Spleen (tissue), 11 donors: ENCODE measurements at regions not wholly inside any gene's neighbourhood (a gene's known extent, or its start where the extent isn't known, plus 50 kb on each side); places are given as distances from the start of the nearest gene placed in this dataset.

Experiments used
- DNase-seq: peaks from one replicate; pipeline ENCODE4 v3.0.0-alpha.2; 2020
- H3K27ac ChIP-seq, 8 donors: fragments of 200-600 bp; sonication (generic) in 7 of 8; 1 replicate in 4 of 8; 2 replicates in 4 of 8; pipeline versions ENCODE4 v1.5.0 to v1.8.0; 2016 to 2021; ENCODE audit warnings: inconsistent platforms in 4 of 8, mild to moderate bottlenecking in 4 of 8, moderate library complexity in 1 of 8
- H3K27me3 ChIP-seq, 7 donors: fragments of 200-600 bp; sonication (generic) in 6 of 7; replicated peaks in 1 of 7; 1 replicate in 4 of 7; 2 replicates in 3 of 7; pipeline versions ENCODE4 v1.5.0 to v1.8.0; 2016 to 2021; ENCODE audit warnings: inconsistent platforms in 3 of 7, mild to moderate bottlenecking in 1 of 7
- H3K36me3 ChIP-seq, 6 donors: fragments of 200-600 bp; sonication (generic) in 5 of 6; 1 replicate in 4 of 6; 2 replicates in 2 of 6; pipeline versions ENCODE4 v1.5.0 to v1.8.0; 2016 to 2021; ENCODE audit warnings: inconsistent platforms in 2 of 6
- H3K4me1 ChIP-seq, 6 donors: fragments of 200-600 bp; sonication (generic) in 5 of 6; 1 replicate in 3 of 6; 2 replicates in 3 of 6; pipeline versions ENCODE4 v1.5.0 to v1.8.0; 2016 to 2021; ENCODE audit warnings: inconsistent platforms in 3 of 6
- H3K4me3 ChIP-seq, 8 donors: fragments of 200-600 bp; sonication (generic) in 7 of 8; 1 replicate in 4 of 8; 2 replicates in 4 of 8; pipeline versions ENCODE4 v1.5.0 to v1.8.0; 2016 to 2021; ENCODE audit warnings: inconsistent platforms in 4 of 8, mild to moderate bottlenecking in 4 of 8, moderate library complexity in 2 of 8
- H3K9me3 ChIP-seq, 8 donors: fragments of 200-600 bp; sonication (generic) in 7 of 8; 1 replicate in 4 of 8; 2 replicates in 4 of 8; pipeline versions ENCODE4 v1.5.0 to v1.8.0; 2016 to 2021; ENCODE audit warnings: inconsistent platforms in 4 of 8
- POLR2A ChIP-seq, 3 donors: fragments of 450-650 bp; IDR thresholded peaks; one replicate each; pipeline ENCODE4 v1.5.1; 2017; ENCODE audit warnings: antibody characterized with exemption in 3 of 3, mild to moderate bottlenecking in 1 of 3
- POLR2AphosphoS5 ChIP-seq, 3 donors: sonication (generic); formaldehyde crosslinking; IDR thresholded peaks; one replicate each; pipeline ENCODE4 v1.5.1; 2017; ENCODE audit warnings: antibody characterized with exemption in 3 of 3
- WGBS, 5 donors: extraction: QIAGEN DNeasy Blood & Tissue Kit in 3 of 5; methylation state at CpG; one replicate each; pipeline versions ENCODE4 v1.1.5 to v1.1.7; 2013 to 2018; 5-methylcytosine and 5-hydroxymethylcytosine counted together
- intact Hi-C: fragments of 100-400 bp; cut with DNase I; formaldehyde crosslinking; loops from one replicate; pipeline ENCODE4 v1.15.0; 2023; ENCODE audit warnings: low total_unique reads
- TF ChIP-seq, protein P1 (sequence below), 11 experiments: fragments of 200-600 bp in 7 of 11; fragments of 450-650 bp in 4 of 11; sonication (generic) in 4 of 11; IDR thresholded peaks in 8 of 11; conservative IDR thresholded peaks in 3 of 11; 1 replicate in 7 of 11; 2 replicates in 4 of 11; pipeline versions ENCODE4 v1.4.0 to v1.8.0; 2016 to 2021; ENCODE audit warnings: antibody characterized with exemption in 11 of 11, inconsistent platforms in 4 of 11, mild to moderate bottlenecking in 1 of 11
- donor health status: healthy with polysubstance abuse.
- donor health status: DM: no; HTN: no; CAD: no; lungs with moderate emphysema.
- donor health status: DM: no; HTN: no; CAD: no.
- donor health status: Bipolar disorder and iron deficiency.
- donor health status: healthy.
- donor health status: DM: no; HTN: no; CAD: no.
- donor health status: DM: yes; HTN: yes; CAD: no.

DNA sequence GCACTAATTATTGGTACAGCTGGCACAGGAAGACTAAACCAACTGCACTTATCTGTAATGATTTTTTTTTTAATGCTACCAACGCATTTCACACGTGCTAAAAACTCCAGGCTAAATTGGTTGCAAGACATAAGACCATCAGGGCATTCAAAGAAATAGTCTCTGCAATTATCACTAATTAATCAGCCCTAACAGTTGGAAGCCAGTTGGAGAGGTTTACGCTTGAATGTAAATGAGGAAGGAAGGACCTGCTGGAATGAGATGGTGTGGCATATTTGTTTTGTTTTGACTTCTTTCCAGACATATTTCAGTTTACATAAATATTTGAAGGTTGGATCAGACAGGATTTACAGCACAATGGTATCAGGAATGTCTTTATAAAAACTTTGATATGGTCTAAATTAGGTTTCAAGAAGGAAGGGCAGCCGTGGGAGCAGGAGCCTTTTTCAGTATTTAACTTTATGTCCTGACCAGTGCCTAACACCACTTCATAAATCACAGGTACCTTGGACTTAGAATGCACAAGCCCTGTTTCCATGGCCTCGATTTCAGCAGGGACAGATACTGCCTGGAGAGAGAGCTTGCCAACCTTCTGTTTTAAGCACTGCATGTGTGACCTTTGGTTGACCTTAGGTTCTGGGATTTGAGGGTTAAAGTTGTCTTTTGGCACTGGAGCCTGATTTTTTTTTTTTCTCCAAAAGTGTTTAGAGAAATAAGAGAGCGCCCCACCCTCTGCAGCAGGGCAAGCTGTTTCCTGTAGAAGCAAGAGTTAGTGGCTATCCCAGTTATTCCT lies 199.8 kb upstream of the MAP3K1 start:
- no peaks in the 10 kb centered on the region for H3K36me3 ChIP-seq
- H3K4me1 ChIP-seq = peaks cover 11 to 48% (median 30%) of the 10 kb centered on the region in 6 donors
- WGBS, 5 donors = 33 to 45% (median 44%) methylated on average over 6 of the region's 6 CpGs
- peak overlapping the region in 7 of 8 donors; percentile 44 to 82 (median 67) for H3K27ac ChIP-seq
- no peaks in the 10 kb centered on the region for H3K27me3 ChIP-seq
- TF ChIP-seq POLR2A (IDR thresholded peaks at IDR 0.05) (no peak), POLR2AphosphoS5 (IDR thresholded peaks at IDR 0.05) (no peak)
- TF ChIP-seq, protein P1, sequence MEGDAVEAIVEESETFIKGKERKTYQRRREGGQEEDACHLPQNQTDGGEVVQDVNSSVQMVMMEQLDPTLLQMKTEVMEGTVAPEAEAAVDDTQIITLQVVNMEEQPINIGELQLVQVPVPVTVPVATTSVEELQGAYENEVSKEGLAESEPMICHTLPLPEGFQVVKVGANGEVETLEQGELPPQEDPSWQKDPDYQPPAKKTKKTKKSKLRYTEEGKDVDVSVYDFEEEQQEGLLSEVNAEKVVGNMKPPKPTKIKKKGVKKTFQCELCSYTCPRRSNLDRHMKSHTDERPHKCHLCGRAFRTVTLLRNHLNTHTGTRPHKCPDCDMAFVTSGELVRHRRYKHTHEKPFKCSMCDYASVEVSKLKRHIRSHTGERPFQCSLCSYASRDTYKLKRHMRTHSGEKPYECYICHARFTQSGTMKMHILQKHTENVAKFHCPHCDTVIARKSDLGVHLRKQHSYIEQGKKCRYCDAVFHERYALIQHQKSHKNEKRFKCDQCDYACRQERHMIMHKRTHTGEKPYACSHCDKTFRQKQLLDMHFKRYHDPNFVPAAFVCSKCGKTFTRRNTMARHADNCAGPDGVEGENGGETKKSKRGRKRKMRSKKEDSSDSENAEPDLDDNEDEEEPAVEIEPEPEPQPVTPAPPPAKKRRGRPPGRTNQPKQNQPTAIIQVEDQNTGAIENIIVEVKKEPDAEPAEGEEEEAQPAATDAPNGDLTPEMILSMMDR (IDR thresholded peaks at IDR 0.05 in 8 of 11, conservative IDR thresholded peaks at IDR 0.05 in 3 of 11) = no peak
- peaks cover 0 to 34% (median 25%) of the 10 kb centered on the region in 8 donors for H3K9me3 ChIP-seq
- intact Hi-C loops = no loop called here
- DNase-seq = no peak
- H3K4me3 ChIP-seq = no peak overlapping the region

DNA sequence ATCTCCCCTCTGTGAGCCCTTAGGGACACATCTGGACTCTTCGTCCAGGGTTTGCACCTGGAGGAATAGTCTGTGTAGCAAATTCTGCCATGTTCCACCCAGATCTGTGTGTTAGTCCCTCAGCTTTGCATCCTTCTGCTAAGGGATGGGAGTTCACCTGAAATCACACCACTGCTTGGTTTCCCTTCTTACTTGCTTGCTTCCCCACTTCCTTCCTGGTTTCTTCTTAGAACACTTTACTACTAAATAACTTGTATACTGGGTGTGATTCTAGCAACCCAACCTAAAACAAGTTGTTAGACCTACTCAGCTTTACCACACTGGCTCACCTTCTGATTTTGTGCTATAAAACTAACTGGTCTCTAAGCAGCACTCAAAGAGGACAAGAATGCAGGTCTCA lies 202.6 kb upstream of the MAP3K1 start:
- H3K9me3 ChIP-seq = peaks cover 0 to 18% (median 11%) of the 10 kb centered on the region in 8 donors
- no peaks in the 10 kb centered on the region for H3K27me3 ChIP-seq
- TF ChIP-seq POLR2A (IDR thresholded peaks at IDR 0.05) = no peak
- no peak for TF ChIP-seq POLR2AphosphoS5 (IDR thresholded peaks at IDR 0.05)
- TF ChIP-seq, protein P1 (IDR thresholded peaks at IDR 0.05 in 8 of 11, conservative IDR thresholded peaks at IDR 0.05 in 3 of 11) = no peak
- peak overlapping the region in 2 of 8 donors; percentile 16 to 46 for H3K27ac ChIP-seq
- 53 to 77% (median 65%) methylated on average over 1 of the region's 1 CpG for WGBS, 5 donors
- DNase-seq = no peak
- no peaks in the 10 kb centered on the region for H3K36me3 ChIP-seq
- H3K4me3 ChIP-seq = no peak overlapping the region
- intact Hi-C loops = no loop called here
- peaks cover 11 to 62% (median 39%) of the 10 kb centered on the region in 6 donors for H3K4me1 ChIP-seq

DNA sequence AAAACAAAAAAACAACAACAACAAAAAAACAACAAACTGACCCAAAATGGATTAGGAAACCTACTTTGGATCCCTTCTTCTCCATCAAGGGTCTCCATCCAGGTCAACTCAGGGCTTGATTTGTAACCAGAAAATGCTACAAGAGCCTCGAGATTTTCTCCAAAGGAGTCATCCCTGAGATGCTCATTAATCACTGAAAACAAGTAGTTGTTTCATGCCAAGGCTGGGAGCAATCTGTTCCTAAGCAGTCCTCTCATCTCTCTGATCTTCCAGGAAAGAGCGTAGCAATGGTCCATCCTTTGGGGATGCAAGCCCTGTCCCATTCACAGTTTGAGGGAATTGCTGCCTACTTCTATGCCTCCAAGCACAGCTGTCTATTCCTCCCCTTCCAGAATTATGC lies 203.0 kb upstream of the MAP3K1 start:
- 91 to 92% (median 92%) methylated on average over 2 of the region's 2 CpGs for WGBS, 5 donors
- Histone ChIP-seq H3K4me1 (peaks cover 11 to 65% (median 40%) of the 10 kb centered on the region in 6 donors), H3K36me3 (no peaks in the 10 kb centered on the region), H3K27ac (peak overlapping the region in 2 of 8 donors; percentile 16 to 46), H3K9me3 (peaks cover 0 to 14% (median 7%) of the 10 kb centered on the region in 8 donors), H3K4me3 (no peak overlapping the region), H3K27me3 (no peaks in the 10 kb centered on the region)
- no peak for DNase-seq
- intact Hi-C loops = no loop called here
- TF ChIP-seq, protein P1 (IDR thresholded peaks at IDR 0.05 in 8 of 11, conservative IDR thresholded peaks at IDR 0.05 in 3 of 11) = no peak
- TF ChIP-seq POLR2AphosphoS5 (IDR thresholded peaks at IDR 0.05) (no peak), POLR2A (IDR thresholded peaks at IDR 0.05) (no peak)

DNA sequence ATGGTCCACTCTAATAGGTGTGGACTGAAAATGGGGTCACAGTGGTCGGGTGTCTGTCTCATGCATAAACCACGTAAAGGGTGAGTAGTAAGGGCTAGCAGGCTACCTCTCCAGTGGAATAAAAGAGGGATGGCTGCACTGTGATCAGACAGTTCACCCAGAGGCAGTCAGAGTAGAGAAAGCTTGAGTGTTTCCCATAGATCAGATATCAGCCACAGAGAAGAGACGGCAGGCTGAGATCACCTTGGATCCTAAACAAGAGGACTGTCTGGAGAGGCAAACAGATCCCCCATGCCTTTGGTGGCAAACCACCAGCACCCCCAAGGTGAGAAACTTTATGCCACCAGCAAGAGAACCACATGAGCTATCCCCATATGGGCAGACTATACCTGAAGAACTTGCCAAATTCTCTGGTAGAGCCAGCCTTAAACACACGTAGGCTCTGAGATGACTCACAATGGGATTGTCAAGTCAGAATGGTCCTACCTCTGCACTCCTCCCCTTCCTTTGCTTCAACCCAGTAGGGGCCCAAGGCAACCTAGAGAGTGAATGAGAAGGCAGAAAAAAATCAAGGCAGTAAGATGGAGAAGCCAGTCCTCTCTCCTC lies 205.2 kb upstream of the MAP3K1 start:
- no peaks in the 10 kb centered on the region for H3K36me3 ChIP-seq
- H3K27ac ChIP-seq = no peak overlapping the region
- H3K4me1 ChIP-seq = peaks cover 0 to 48% (median 28%) of the 10 kb centered on the region in 6 donors
- intact Hi-C loops = no loop called here
- TF ChIP-seq, protein P1 (IDR thresholded peaks at IDR 0.05 in 8 of 11, conservative IDR thresholded peaks at IDR 0.05 in 3 of 11) = no peak
- TF ChIP-seq POLR2AphosphoS5 (IDR thresholded peaks at IDR 0.05) = no peak
- no peak for TF ChIP-seq POLR2A (IDR thresholded peaks at IDR 0.05)
- peaks cover 0 to 12% (median 4%) of the 10 kb centered on the region in 8 donors for H3K9me3 ChIP-seq
- WGBS, 5 donors = 83 to 92% (median 84%) methylated on average over 4 of the region's 4 CpGs
- DNase-seq = no peak
- H3K4me3 ChIP-seq = no peak overlapping the region
- H3K27me3 ChIP-seq = no peaks in the 10 kb centered on the region
